ENCODE measurements at regions not wholly inside any gene's neighbourhood (a gene's known extent, or its start where the extent isn't known, plus 50 kb on each side); places are given as distances from the start of the nearest gene placed in this dataset.
"Not testable (repeated sequence)": the region's sequence is repeated elsewhere in the genome, so short reads cannot be mapped to it uniquely, and the experiment has no call there.

DNA sequence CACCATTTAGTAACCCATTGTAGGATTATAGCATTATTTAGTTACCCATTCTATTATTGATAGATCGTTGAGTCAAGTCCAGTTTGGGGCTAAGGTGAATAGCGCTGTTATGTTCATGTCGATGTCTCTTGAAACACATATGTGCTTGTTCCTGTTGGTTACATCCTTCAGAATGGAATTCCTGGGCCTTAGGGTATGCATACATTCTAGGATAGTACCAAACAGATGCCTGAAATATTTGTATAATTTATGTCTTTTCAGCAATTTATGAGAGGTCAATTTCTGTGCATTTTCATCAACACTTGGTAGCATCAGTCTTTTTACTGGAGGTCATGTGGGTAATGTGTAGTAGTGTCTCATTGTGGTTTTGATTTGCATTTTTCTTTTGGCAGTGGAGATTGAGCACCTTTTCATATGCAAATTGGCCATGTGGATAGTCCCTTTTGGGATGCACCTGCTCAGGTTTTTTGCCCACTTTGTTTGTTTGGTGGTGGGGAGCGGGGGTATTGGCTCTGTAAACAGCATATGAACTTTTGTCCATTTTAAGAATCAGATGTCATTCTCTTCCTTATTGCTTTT is 104.2 kb downstream of the CDRT15L2 start:
- DNase-seq, result not testable (repeated sequence)

DNA sequence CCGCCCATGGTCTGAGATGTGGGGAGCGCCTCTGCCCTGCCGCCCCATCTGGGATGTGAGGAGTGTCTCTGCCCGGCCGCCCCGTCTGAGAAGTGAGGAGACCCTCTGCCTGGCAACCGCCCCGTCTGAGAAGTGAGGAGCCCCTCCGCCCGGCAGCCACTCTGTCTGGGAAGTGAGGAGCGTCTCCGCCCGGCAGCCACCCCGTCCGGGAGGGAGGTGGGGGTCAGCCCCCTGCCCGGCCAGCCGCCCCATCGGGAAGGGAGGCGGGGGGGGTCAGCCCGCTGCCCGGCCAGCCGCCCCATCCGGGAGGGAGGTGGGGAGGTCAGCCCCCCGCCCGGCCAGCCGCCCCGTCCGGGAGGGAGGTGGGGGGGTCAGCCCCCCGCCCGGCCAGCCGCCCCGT is 105.5 kb downstream of the CDRT15L2 start:
- DNase-seq, result not testable (repeated sequence)

GRCh38 chr17:20687584-20687983 is 108.1 kb downstream of the CDRT15L2 start:
- DNase-seq, result not testable (repeated sequence)

GRCh38 chr17:20689170-20689749 is 109.7 kb downstream of the CDRT15L2 start:
- not testable (repeated sequence) for DNase-seq

DNA sequence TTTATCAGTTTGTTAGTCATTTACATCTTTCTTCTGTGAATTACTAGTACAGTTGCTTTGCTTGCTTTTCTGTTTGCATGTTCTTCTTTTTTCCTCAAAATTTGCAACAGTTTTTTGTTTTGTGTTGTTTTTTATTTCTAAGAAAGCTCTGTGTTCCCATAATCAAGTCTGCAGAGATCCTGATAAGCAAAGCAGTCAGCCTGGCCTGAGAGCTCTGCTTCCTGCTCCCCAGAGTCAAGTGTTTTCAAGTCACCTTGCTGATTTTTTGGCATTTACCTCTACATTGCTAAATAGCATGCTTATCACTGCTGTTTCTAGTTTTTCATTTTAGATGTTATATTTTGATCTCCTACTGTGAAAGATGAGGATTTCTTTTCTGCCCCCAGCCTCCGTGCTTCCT is 113.2 kb downstream of the CDRT15L2 start:
- DNase-seq, result not testable (repeated sequence)

- DNase-seq, result not testable (repeated sequence)
Observed at GRCh38 chr17:20695871-20696270, 116.3 kb downstream of the CDRT15L2 start.

DNA sequence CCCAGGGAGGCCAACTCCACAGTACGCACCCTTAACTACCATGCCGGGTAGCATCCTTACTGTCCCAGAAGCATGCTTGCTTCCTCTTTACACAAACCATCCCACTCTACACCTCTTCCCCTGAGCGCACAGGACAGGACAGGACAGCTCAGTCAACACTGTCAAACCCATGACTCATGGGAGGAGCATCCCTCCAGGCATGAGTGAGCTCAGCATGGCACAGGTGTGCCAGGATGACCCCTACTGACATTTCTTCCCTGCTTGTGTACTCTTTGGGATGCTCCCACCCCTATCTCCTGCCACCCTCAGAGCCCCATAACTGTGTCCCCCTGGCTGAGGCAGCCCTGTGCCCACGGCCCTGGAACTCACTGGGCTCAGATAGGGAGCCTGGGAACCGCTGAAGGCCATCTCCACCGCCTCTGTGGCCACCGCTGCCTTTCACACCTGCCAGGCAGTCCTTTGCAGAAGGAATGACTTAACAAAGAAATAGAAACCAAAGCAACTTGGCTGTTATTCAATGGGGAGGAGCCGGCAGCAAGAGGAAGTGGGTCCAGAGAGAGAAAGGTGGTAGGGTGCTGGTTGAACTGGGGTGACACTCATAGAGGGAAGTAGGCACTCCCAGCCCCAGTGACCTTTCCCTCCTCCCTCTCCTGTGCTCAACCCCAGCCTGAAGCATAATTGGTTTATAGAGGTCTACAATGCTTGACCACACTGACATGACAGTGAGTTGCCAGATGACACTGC is 119.1 kb downstream of the CDRT15L2 start:
- DNase-seq, result not testable (repeated sequence)

DNA sequence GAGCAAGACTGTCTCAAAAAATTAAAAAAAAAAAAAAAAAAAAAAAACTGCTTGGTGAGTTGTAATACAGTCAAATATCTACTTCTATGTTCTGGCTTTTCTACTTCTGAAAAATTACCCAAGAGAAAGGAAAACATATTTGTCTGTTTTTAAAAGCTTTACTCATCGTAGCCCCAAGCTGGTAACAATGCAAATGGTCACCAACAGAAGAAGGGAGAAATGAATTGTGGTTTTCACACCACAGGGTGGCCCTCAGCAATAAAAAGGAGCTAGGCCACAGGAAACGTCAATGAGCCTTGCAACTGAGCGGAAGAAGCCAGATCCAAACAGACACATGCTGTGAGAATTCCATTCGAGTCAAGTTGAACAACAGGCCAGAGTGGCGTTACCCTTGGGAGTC is 121.0 kb downstream of the CDRT15L2 start:
- DNase-seq, result not testable (repeated sequence)

GRCh38 chr17:20701366-20701765 is 121.8 kb downstream of the CDRT15L2 start:
- not testable (repeated sequence) for DNase-seq

DNA sequence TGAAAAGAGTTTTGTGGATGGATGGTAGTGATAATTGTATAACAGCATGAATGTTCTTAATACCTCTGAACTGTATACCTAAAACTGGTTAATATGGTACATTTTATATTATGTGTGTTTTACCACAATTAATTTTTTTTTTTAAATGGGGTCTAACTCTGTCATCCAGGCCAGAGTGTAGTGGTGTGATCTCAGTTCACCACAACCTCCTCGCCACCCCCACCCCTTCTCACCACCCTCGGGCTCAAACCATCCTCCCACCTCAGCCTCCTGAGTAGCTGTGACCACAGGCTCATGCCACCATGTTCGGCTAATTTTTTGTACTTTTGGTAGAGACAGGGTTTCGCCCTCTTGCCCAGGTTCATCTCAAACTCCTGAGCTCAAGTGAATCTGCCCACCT is 123.2 kb downstream of the CDRT15L2 start:
- DNase-seq, result no peak

DNA sequence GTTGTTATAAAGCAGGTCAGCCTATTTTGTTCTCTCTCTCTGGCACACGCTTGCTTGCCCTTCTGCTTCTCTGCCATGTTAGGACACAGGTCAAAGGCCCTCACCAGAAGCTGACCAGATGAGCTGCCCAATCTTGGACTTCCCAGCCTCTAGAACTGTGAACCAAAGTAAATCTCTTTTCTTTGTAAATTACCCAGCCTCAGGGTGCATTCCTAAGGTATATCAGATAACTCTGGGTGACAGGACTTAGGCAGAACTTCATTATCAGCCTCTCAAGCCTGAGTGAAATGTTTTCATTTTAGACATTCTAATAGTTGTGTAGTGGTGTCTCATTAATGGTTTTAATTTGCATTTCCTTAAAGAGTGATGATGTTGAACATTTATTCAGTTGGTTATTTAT is 124.3 kb downstream of the CDRT15L2 start:
- no peak for DNase-seq

- DNase-seq, result not testable (repeated sequence)
Observed at GRCh38 chr17:20705186-20705585, 125.7 kb downstream of the CDRT15L2 start.

DNA sequence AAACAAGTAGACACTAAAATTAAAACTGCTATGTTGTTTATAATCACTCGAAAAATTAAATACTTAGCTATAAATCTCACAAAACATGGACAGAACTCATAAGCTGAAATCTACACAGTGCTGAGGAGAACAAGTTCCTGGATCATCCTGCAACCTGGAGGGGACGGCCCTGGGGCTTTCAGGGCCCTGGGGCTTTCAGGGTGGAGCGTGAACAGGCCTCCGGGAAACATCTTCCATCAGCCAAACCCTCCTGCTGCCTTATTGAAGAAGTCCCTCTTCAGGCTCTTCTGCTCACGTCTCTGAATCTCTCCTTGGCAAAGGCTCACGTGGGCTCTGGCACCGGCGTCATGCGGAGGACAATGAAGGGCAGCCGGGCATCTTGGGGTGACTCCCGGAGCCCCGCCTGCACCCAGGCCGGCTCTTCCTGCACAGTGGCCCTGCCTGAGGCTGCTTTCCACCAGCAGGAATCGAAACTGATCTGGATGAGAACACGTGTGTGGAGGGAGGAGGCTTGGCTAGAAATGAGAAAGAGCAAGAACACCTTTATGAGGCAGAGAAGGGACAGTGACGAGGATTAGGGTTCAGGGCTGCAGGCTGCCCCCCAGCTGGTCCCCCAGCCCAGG is 127.3 kb downstream of the CDRT15L2 start:
- no peak for DNase-seq

GRCh38 chr17:20708821-20709220 is 129.3 kb downstream of the CDRT15L2 start:
- DNase-seq, result not testable (repeated sequence)

GRCh38 chr17:20716481-20716880 is 137.0 kb downstream of the CDRT15L2 start:
- not testable (repeated sequence) for DNase-seq

- DNase-seq, result no peak
Observed at GRCh38 chr17:20721171-20721570, 141.6 kb downstream of the CDRT15L2 start.

GRCh38 chr17:20724391-20724790 is 144.9 kb downstream of the CDRT15L2 start:
- not testable (repeated sequence) for DNase-seq

- DNase-seq, result not testable (repeated sequence)
Observed at GRCh38 chr17:20727201-20727600, 147.7 kb downstream of the CDRT15L2 start.

GRCh38 chr17:20728181-20728580 is 148.7 kb downstream of the CDRT15L2 start:
- DNase-seq, result no peak

DNA sequence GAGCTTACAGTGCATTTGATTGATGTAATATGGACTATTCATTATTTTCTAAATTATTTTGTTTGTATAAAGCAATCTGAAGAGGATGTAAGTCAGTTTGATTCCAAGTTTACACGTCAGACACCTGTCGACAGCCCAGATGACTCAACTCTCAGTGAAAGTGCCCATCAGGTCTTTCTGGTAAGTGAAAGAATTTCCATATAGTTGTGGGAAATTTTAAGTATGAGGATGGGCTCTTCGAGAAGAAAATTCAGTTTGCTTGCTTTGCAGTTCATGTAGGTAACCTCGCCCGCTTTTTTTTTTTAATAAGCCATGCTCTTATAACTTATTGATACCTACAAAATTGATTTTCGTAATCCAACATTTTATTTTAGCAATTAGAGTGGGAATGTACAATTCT is 151.6 kb downstream of the CDRT15L2 start:
- not testable (repeated sequence) for DNase-seq

DNA sequence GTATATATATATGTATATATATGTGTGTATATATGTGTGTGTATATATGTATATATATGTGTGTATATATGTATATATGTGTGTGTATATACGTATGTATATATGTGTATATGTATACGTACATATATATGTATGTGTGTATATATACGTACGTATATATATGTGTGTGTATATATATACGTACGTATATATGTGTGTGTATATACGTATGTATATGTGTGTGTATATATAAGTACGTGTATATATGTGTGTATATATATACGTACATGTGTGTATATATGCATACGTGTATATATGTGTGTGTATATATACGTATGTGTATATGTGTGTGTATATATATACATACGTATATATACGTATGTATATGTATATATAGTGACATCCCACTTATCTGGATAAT is 154.4 kb downstream of the CDRT15L2 start:
- DNase-seq, result no peak

DNA sequence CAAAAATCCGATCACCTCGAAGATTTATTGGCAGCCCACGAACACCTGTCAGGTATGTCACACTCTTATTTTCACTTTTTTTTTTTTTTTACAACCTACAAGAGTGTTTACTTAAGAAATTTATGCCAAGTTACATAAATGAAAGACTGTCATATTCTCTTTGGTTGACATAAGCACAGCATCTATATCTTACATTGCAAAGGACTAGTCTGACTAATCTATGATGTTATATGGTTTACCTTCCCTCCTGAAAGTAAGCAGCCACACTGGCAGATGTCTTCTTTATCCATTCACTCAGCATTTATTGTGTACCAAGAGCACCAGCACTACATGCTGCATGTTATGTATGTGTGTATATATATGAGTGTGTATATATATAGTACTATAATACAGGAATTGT is 156.3 kb downstream of the CDRT15L2 start:
- DNase-seq, result no peak

DNA sequence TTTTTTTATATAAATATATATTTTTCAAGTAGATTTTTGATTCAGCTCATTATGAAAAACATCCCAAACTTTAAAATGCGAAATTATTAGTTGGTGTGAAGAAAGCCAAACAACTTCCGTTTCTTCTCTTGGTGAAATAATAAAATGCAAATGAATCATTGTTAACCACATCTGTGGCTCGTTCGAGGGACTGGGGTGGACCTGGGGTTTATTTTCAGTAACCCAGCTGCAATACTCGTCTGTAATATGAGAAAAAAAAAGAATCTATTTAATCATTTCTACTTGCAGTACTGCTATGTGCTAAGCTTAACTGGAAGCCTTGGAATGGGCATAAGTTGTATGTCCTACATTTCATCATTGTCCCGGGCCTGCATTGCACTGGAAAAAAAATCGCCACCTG is 158.1 kb downstream of the CDRT15L2 start:
- DNase-seq, result not testable (repeated sequence)

DNA sequence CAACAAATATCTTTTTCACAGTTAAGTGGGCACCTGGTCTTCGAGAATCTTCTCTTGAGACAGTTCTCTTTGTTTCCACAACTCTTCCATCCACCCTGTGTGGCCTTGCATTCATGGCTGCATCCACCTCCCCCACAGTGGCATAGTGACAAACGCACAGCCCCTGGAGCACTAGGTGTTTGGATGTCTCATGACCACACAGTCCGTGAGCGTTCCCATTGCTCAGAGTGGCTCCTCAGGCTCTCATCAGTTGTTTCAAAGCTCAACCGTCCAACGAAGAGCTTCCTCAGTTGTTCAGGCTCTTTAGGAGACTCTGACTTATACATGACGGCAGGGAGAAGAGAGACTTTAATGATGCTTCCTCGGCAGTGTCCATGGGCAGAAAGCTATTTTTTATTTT is 191.6 kb downstream of the CDRT15L2 start:
- no peak for DNase-seq
